IMR-90 (cell line): ENCODE measurements at regions not wholly inside any gene's neighbourhood (a gene's known extent, or its start where the extent isn't known, plus 50 kb on each side); places are given as distances from the start of the nearest gene placed in this dataset.

Source experiments
- ATAC-seq: fragments of 200-7000 bp; cut with Tn5 transposase; 2 replicates; pipeline ENCODE4 v1.9.1; 2020; ENCODE audit warnings: low read depth, mild to moderate bottlenecking, moderate library complexity
- BruUV-seq: library from RNA; stranded (reverse); fragments of 400-500 nt; replicated peaks from 2 replicates; lab custom pipeline; 2021; lab: Mats Ljungman, UMichigan
- CTCF ChIA-PET: fragments of 300-600 bp; formaldehyde crosslinking; extraction: SDS; loops from one replicate; lab custom pipeline; 2021; ENCODE audit warnings: antibody characterized with exemption; lab: Yijun Ruan, JAX
- POLR2A ChIA-PET: fragments of 300-600 bp; sonication (Branson Sonifier 250); formaldehyde crosslinking; loops from one replicate; lab custom pipeline; 2022; ENCODE audit warnings: antibody characterized with exemption; ENCODE audit not compliant: unreplicated experiment; lab: Charles Lee
- DNase-seq: peaks from one replicate; pipeline ENCODE4 v3.0.0; 2013
- H2AFZ ChIP-seq: replicated peaks from 2 replicates; pipeline ENCODE3; 2013; ENCODE audit warnings: low read length, mild to moderate bottlenecking; ENCODE audit not compliant: poor library complexity
- H2AK5ac ChIP-seq: 2 replicates; pipeline ENCODE4 v1.6.1; 2013; ENCODE audit warnings: low read depth, low read length, inconsistent platforms
- H2AK9ac ChIP-seq: replicated peaks from 2 replicates; pipeline ENCODE3; 2013; ENCODE audit warnings: mild to moderate bottlenecking, low read depth, low read length, moderate library complexity; ENCODE audit not compliant: poor library complexity
- H2BK120ac ChIP-seq: 2 replicates; pipeline ENCODE4 v1.6.1; 2013; ENCODE audit warnings: low read depth, low read length, inconsistent platforms
- H2BK15ac ChIP-seq: 3 replicates; pipeline ENCODE4 v1.6.1; 2013; ENCODE audit warnings: low read depth, low read length, inconsistent platforms
- H2BK20ac ChIP-seq: 2 replicates; pipeline ENCODE4 v1.6.1; 2013; ENCODE audit warnings: low read depth, mild to moderate bottlenecking, inconsistent platforms, low read length, moderate library complexity
- H2BK5ac ChIP-seq: 2 replicates; pipeline ENCODE4 v1.6.1; 2013; ENCODE audit warnings: mild to moderate bottlenecking, low read depth, low read length, inconsistent platforms; ENCODE audit not compliant: poor library complexity, severe bottlenecking
- H3K14ac ChIP-seq: replicated peaks from 2 replicates; pipeline ENCODE4 v1.6.1; 2013; ENCODE audit warnings: low read depth, low read length, inconsistent platforms
- H3K18ac ChIP-seq: 2 replicates; pipeline ENCODE4 v1.6.1; 2013; ENCODE audit warnings: low read depth, low read length, control low read depth
- H3K23ac ChIP-seq: 2 replicates; pipeline ENCODE4 v1.6.1; 2013; ENCODE audit warnings: low read depth, low read length, inconsistent platforms
- H3K27ac ChIP-seq: 2 replicates; pipeline ENCODE4 v1.5.1; 2013; ENCODE audit warnings: mild to moderate bottlenecking, control low read depth, low read length; ENCODE audit not compliant: insufficient read depth
- H3K27me3 ChIP-seq: 2 replicates; pipeline ENCODE4 v1.6.1; 2013; ENCODE audit warnings: low read length; ENCODE audit not compliant: control insufficient read depth, insufficient read depth
- H3K36me3 ChIP-seq: 2 replicates; pipeline ENCODE4 v1.6.1; 2013; ENCODE audit warnings: low read length, mixed read lengths; ENCODE audit not compliant: control insufficient read depth, insufficient read depth
- H3K4ac ChIP-seq: 2 replicates; pipeline ENCODE4 v1.6.1; 2013; ENCODE audit warnings: low read depth, low read length, inconsistent platforms
- H3K4me1 ChIP-seq: 2 replicates; pipeline ENCODE4 v1.6.1; 2013; ENCODE audit warnings: low read length, mixed read lengths; ENCODE audit not compliant: control insufficient read depth, insufficient read depth
- H3K4me2 ChIP-seq: 2 replicates; pipeline ENCODE4 v1.6.1; 2013; ENCODE audit warnings: low read depth, mild to moderate bottlenecking, control low read depth, low read length, moderate library complexity
- H3K4me3 ChIP-seq: 2 replicates; pipeline ENCODE4 v1.5.1; 2013; ENCODE audit warnings: low read depth, mild to moderate bottlenecking, control low read depth, low read length, moderate library complexity; ENCODE audit not compliant: insufficient read depth
- H3K56ac ChIP-seq: 2 replicates; pipeline ENCODE4 v1.6.1; 2013; ENCODE audit warnings: low read length, inconsistent platforms; ENCODE audit not compliant: insufficient read depth; ENCODE audit errors: extremely low read depth
- H3K79me1 ChIP-seq, 2 experiments: 2 replicates each; pipeline ENCODE4 v1.6.1; 2013; ENCODE audit warnings: low read length in 2 of 2, inconsistent platforms in 1 of 2, low read depth in 1 of 2
- H3K9ac ChIP-seq: 2 replicates; pipeline ENCODE4 v1.6.1; 2013; ENCODE audit warnings: low read depth, low read length, control low read depth
- H3K9me1 ChIP-seq: 2 replicates; pipeline ENCODE4 v1.6.1; 2013; ENCODE audit warnings: low read length, inconsistent platforms; ENCODE audit not compliant: insufficient read depth
- H3K9me3 ChIP-seq: 2 replicates; pipeline ENCODE4 v1.6.1; 2013; ENCODE audit warnings: low read length; ENCODE audit not compliant: control insufficient read depth, insufficient read depth
- H4K20me1 ChIP-seq: 2 replicates; pipeline ENCODE4 v1.6.1; 2013; ENCODE audit warnings: low read length, inconsistent platforms; ENCODE audit not compliant: insufficient read depth
- H4K5ac ChIP-seq: 2 replicates; pipeline ENCODE4 v1.6.1; 2013; ENCODE audit warnings: mild to moderate bottlenecking, low read depth, low read length, control low read depth
- H4K8ac ChIP-seq, 2 experiments: 2 replicates each; pipeline ENCODE4 v1.6.1; 2013; ENCODE audit warnings: low read depth in 2 of 2, low read length in 2 of 2, control low read depth in 1 of 2, inconsistent platforms in 1 of 2
- H4K91ac ChIP-seq: 2 replicates; pipeline ENCODE4 v1.6.1; 2013; ENCODE audit warnings: low read depth, low read length, inconsistent platforms; ENCODE audit not compliant: insufficient read depth
- CEBPB ChIP-seq: IDR thresholded peaks from 2 replicates; pipeline ENCODE4 v1.6.1; 2012; ENCODE audit warnings: low read depth, low read length, improper control_type of control experiment
- CHD1 ChIP-seq: IDR thresholded peaks from 2 replicates; pipeline ENCODE4 v1.6.1; 2012; ENCODE audit warnings: low read depth, low read length, improper control_type of control experiment
- ELK1 ChIP-seq: fragments of 150-350 bp; IDR thresholded peaks from 2 replicates; pipeline ENCODE4 v1.6.1; 2016; ENCODE audit warnings: low read depth, mild to moderate bottlenecking, low read length, moderate library complexity, borderline replicate concordance
- FOS ChIP-seq: fragments of 150-350 bp; IDR thresholded peaks from 2 replicates; pipeline ENCODE4 v1.6.1; 2016; ENCODE audit warnings: low read depth, low read length
- MAFK ChIP-seq: IDR thresholded peaks from 2 replicates; pipeline ENCODE4 v1.6.1; 2012; ENCODE audit warnings: low read depth, low read length, improper control_type of control experiment
- MAZ ChIP-seq: IDR thresholded peaks from 2 replicates; pipeline ENCODE4 v1.6.1; 2012; ENCODE audit warnings: low read depth, mild to moderate bottlenecking, low read length, improper control_type of control experiment, moderate library complexity, borderline replicate concordance
- NFE2L2 ChIP-seq: fragments of 150-350 bp; IDR thresholded peaks from 2 replicates; pipeline ENCODE4 v1.6.1; 2016; ENCODE audit warnings: low read depth, mild to moderate bottlenecking, low read length
- POLR2A ChIP-seq: IDR thresholded peaks from 2 replicates; pipeline ENCODE4 v1.6.1; 2012; ENCODE audit warnings: mild to moderate bottlenecking, low read depth, low read length
- RAD21 ChIP-seq: IDR thresholded peaks from 2 replicates; pipeline ENCODE4 v1.6.1; 2012; ENCODE audit warnings: low read length, improper control_type of control experiment
- RCOR1 ChIP-seq: IDR thresholded peaks from 2 replicates; pipeline ENCODE4 v1.6.1; 2012; ENCODE audit warnings: mild to moderate bottlenecking, low read length, improper control_type of control experiment; ENCODE audit not compliant: insufficient replicate concordance
- RFX5 ChIP-seq: IDR thresholded peaks from 2 replicates; pipeline ENCODE4 v1.8.0; 2012; ENCODE audit warnings: low read depth, mild to moderate bottlenecking, low read length, moderate library complexity
- SMC3 ChIP-seq: fragments of 150-350 bp; IDR thresholded peaks from 2 replicates; pipeline ENCODE4 v1.6.1; 2016; ENCODE audit warnings: low read depth, mild to moderate bottlenecking, antibody characterized with exemption, low read length, moderate library complexity
- USF2 ChIP-seq: fragments of 150-350 bp; IDR thresholded peaks from 2 replicates; pipeline ENCODE4 v1.6.1; 2017; ENCODE audit warnings: mild to moderate bottlenecking, antibody characterized with exemption, low read length, low read depth
- WGBS, 2 experiments: methylation state at CpG; one replicate each; pipeline versions ENCODE4 v1.1.5 to v1.1.7; 2013; ENCODE audit warnings: missing lambda C conversion rate in 2 of 2; ENCODE audit not compliant: insufficient read length in 1 of 2; ENCODE audit errors: extremely low coverage in 2 of 2; 5-methylcytosine and 5-hydroxymethylcytosine counted together
- dilution Hi-C: fragments of 300-500 bp; cut with HindIII; formaldehyde crosslinking; loops from one replicate; pipeline ENCODE4 v1.14.3; 2018; ENCODE audit warnings: low sequenced_read_pairs; ENCODE audit not compliant: unreplicated experiment
- in situ Hi-C: fragments of 300-500 bp; cut with MboI; formaldehyde crosslinking; loops from 3 replicates; pipeline ENCODE4 v1.14.3; 2019; ENCODE audit warnings: low sequenced_read_pairs, inconsistent platforms, mixed read lengths
- intact Hi-C: fragments of 100-400 bp; cut with micrococcal nuclease; formaldehyde crosslinking; loops from 2 replicates; pipeline ENCODE4 v1.10.0; 2022

- TF ChIP-seq ELK1 (no peak), MAZ (no peak)
These were observed 472.6 kb upstream of the NETO1 start (continued) for GRCh38 chr18:73340135-73340977.

GRCh38 chr18:73331212-73331772 is 463.5 kb upstream of the NETO1 start:
- Histone ChIP-seq H2AK9ac (no peak overlapping the region), H3K4me2 (no peak overlapping the region), H2BK120ac (no peak overlapping the region), H4K91ac (no peak overlapping the region), H3K23ac (no peak overlapping the region), H3K36me3 (no peaks in the 10 kb centered on the region), H2AFZ (no peak overlapping the region), H2AK5ac (no peak overlapping the region), H3K27me3 (no peaks in the 10 kb centered on the region), H3K4ac (no peak overlapping the region), H2BK5ac (no peak overlapping the region), H3K79me1 (no peaks in the 10 kb centered on the region), H2BK15ac (no peak overlapping the region), H3K27ac (no peak overlapping the region), H3K9me1 (no peaks in the 10 kb centered on the region; the same call in 1 of the 2 replicates), H3K9me3 (no peaks in the 10 kb centered on the region), H3K4me3 (no peak overlapping the region), H3K56ac (no peak overlapping the region), H3K4me1 (no peaks in the 10 kb centered on the region), H4K8ac (no peak overlapping the region), H4K20me1 (no peaks in the 10 kb centered on the region), H4K5ac (no peak overlapping the region), H3K9ac (no peak overlapping the region), H3K14ac (no peak overlapping the region), H3K18ac (no peak overlapping the region), H2BK20ac (no peak overlapping the region)
- in situ Hi-C loops (no loop called here), intact Hi-C loops (no loop called here), dilution Hi-C loops (no loop called here)
- ChIA-PET CTCF (no interaction called here), POLR2A (no interaction called here)
- BruUV-seq, result no TSS peak
- DNase-seq (no peak), ATAC-seq (no peak)
- no CpG with 5 or more reads among the region's 4 CpGs for WGBS, 2 experiments
- TF ChIP-seq RCOR1 (no peak), USF2 (no peak), MAFK (no peak), SMC3 (no peak), CHD1 (no peak), MAZ (no peak), POLR2A (no peak), FOS (no peak), NFE2L2 (no peak), RAD21 (no peak), CEBPB (no peak), RFX5 (no peak), ELK1 (no peak)
